Common myeloid progenitor, CD34-positive (primary cell): ENCODE measurements at regions not wholly inside any gene's neighbourhood (a gene's known extent, or its start where the extent isn't known, plus 50 kb on each side); places are given as distances from the start of the nearest gene placed in this dataset.

Source experiments
- CTCF ChIA-PET: fragments of 350-600 bp; sonication (Branson Sonifier 250); formaldehyde crosslinking; loops from one replicate; lab custom pipeline; 2021; ENCODE audit warnings: antibody characterized with exemption; lab: Charles Lee
- POLR2A ChIA-PET: fragments of 350-600 bp; sonication (Branson Sonifier 250); formaldehyde crosslinking; loops from one replicate; lab custom pipeline; 2021; ENCODE audit warnings: antibody characterized with exemption; lab: Charles Lee
- DNase-seq, 3 donors: peaks; one replicate each; pipeline versions ENCODE4 v3.0.0 to v3.0.0-alpha.2; 2013
- H3K27ac ChIP-seq, 2 experiments: 1 replicate in 1 of 2; 2 replicates in 1 of 2; pipeline ENCODE4 v1.7.0; 2013; ENCODE audit warnings: inconsistent platforms in 2 of 2, low read length in 2 of 2, mild to moderate bottlenecking in 2 of 2, low read depth in 1 of 2, moderate library complexity in 1 of 2; ENCODE audit not compliant: severe bottlenecking in 2 of 2, insufficient read depth in 1 of 2, poor library complexity in 1 of 2
- H3K27me3 ChIP-seq, 5 experiments: replicated peaks in 2 of 5; 1 replicate in 3 of 5; 2 replicates in 2 of 5; pipeline versions ENCODE4 v1.6.1 to v1.7.0; 2013; ENCODE audit warnings: low read length in 4 of 5, mild to moderate bottlenecking in 2 of 5, moderate library complexity in 2 of 5, inconsistent platforms in 1 of 5; ENCODE audit not compliant: insufficient read depth in 5 of 5, control insufficient read depth in 4 of 5
- H3K36me3 ChIP-seq, 4 experiments: 1 replicate in 2 of 4; 2 replicates in 2 of 4; pipeline versions ENCODE4 v1.6.1 to v1.7.0; 2013; ENCODE audit warnings: low read length in 3 of 4, control low read depth in 1 of 4, mild to moderate bottlenecking in 1 of 4; ENCODE audit not compliant: control insufficient read depth in 4 of 4, insufficient read depth in 4 of 4
- H3K4me1 ChIP-seq, 4 experiments: 1 replicate in 3 of 4; 2 replicates in 1 of 4; pipeline versions ENCODE4 v1.6.1 to v1.7.1; 2013; ENCODE audit warnings: low read length in 3 of 4, mild to moderate bottlenecking in 3 of 4, control low read depth in 1 of 4, inconsistent platforms in 1 of 4, moderate library complexity in 1 of 4; ENCODE audit not compliant: control insufficient read depth in 4 of 4, insufficient read depth in 4 of 4; ENCODE audit errors: control extremely low read depth in 1 of 4
- H3K4me3 ChIP-seq, 7 experiments: 1 replicate in 4 of 7; 2 replicates in 3 of 7; pipeline versions ENCODE4 v1.5.1 to v1.7.0; 2013; ENCODE audit warnings: mild to moderate bottlenecking in 7 of 7, low read length in 6 of 7, moderate library complexity in 6 of 7, inconsistent platforms in 2 of 7, low read depth in 2 of 7, control low read depth in 1 of 7; ENCODE audit not compliant: insufficient read depth in 4 of 7, control insufficient read depth in 1 of 7; ENCODE audit errors: extremely low read depth in 1 of 7
- H3K9me3 ChIP-seq, 5 experiments: 1 replicate in 4 of 5; 2 replicates in 1 of 5; pipeline versions ENCODE4 v1.6.1 to v1.7.1; 2013; ENCODE audit warnings: low read length in 4 of 5, mild to moderate bottlenecking in 2 of 5, inconsistent platforms in 1 of 5, low read depth in 1 of 5, moderate library complexity in 1 of 5; ENCODE audit not compliant: control insufficient read depth in 4 of 5, insufficient read depth in 2 of 5; ENCODE audit errors: control extremely low read depth in 1 of 5
- WGBS: methylation state at CpG from one replicate; pipeline ENCODE4 v1.1.5; 2013; ENCODE audit not compliant: insufficient coverage; 5-methylcytosine and 5-hydroxymethylcytosine counted together

- 0% methylated on average over 1 of the region's 1 CpG for WGBS
- POLR2A ChIA-PET: no interaction called here
- Histone ChIP-seq H3K4me1 (no peaks in the 10 kb centered on the region), H3K27ac (no peak overlapping the region), H3K9me3 (peaks cover 0 to 12% (median 3%) of the 10 kb centered on the region in 5 experiments), H3K4me3 (no peak overlapping the region), H3K27me3 (no peaks in the 10 kb centered on the region), H3K36me3 (no peaks in the 10 kb centered on the region)
- no peak for DNase-seq
- CTCF ChIA-PET: interaction anchor here (1.6 kb wide), 1 partner anchor 15 kb away, joined by 3 read pairs; no protein-coding TSS in a partner anchor
Measured at GRCh38 chr6:125693480-125693879, 56.0 kb upstream of the HEY2 start.

GRCh38 chr6:125699591-125699990 is 49.8 kb upstream of the HEY2 start:
- no peak overlapping the region for H3K27ac ChIP-seq
- peaks cover 0 to 2% (median 0%) of the 10 kb centered on the region in 5 experiments for H3K27me3 ChIP-seq
- CTCF ChIA-PET: no interaction called here
- no peaks in the 10 kb centered on the region for H3K36me3 ChIP-seq
- no peak for DNase-seq
- no peak overlapping the region for H3K4me3 ChIP-seq
- H3K9me3 ChIP-seq: no peaks in the 10 kb centered on the region
- no peaks in the 10 kb centered on the region for H3K4me1 ChIP-seq
- WGBS: 96% methylated on average over 4 of the region's 4 CpGs
- POLR2A ChIA-PET: no interaction called here
